DOHH2 (cell line): ENCODE measurements at regions not wholly inside any gene's neighbourhood (a gene's known extent, or its start where the extent isn't known, plus 50 kb on each side); places are given as distances from the start of the nearest gene placed in this dataset.

ENCODE experiments used
- H3F3A ChIP-seq: fragments of 200-600 bp; sonication (generic), shearing (Covaris generic); 2 replicates; pipeline ENCODE4 v1.6.0; 2016; ENCODE audit warnings: antibody characterized with exemption, mild to moderate bottlenecking; ENCODE audit not compliant: control insufficient read depth, insufficient read depth
- H3K27ac ChIP-seq: fragments of 200-600 bp; sonication (generic); 2 replicates; pipeline ENCODE4 v1.5.1; 2014; ENCODE audit warnings: low read depth, mild to moderate bottlenecking, low read length, moderate library complexity
- H3K27me3 ChIP-seq: fragments of 200-600 bp; sonication (generic); 2 replicates; pipeline ENCODE4 v1.6.1; 2014; ENCODE audit warnings: mild to moderate bottlenecking, low read length, mixed read lengths; ENCODE audit not compliant: control insufficient read depth
- H3K36me3 ChIP-seq: fragments of 200-600 bp; sonication (generic); 2 replicates; pipeline ENCODE4 v1.6.1; 2014; ENCODE audit warnings: mild to moderate bottlenecking, low read length, moderate library complexity, mixed read lengths; ENCODE audit not compliant: control insufficient read depth
- H3K4me1 ChIP-seq: fragments of 200-600 bp; sonication (generic); 2 replicates; pipeline ENCODE4 v1.6.1; 2014; ENCODE audit warnings: mild to moderate bottlenecking, low read length, mixed read lengths; ENCODE audit not compliant: control insufficient read depth
- H3K4me2 ChIP-seq: fragments of 200-600 bp; sonication (generic); 2 replicates; pipeline ENCODE4 v1.6.0; 2014; ENCODE audit warnings: mild to moderate bottlenecking, low read length, moderate library complexity
- H3K4me3 ChIP-seq: fragments of 200-600 bp; sonication (generic); 2 replicates; pipeline ENCODE4 v1.5.1; 2014; ENCODE audit warnings: mild to moderate bottlenecking, low read length, mixed read lengths
- H3K79me2 ChIP-seq: fragments of 200-600 bp; sonication (generic); 2 replicates; pipeline ENCODE4 v1.6.1; 2014; ENCODE audit warnings: mild to moderate bottlenecking, low read length, mixed read lengths; ENCODE audit not compliant: control insufficient read depth
- H3K9me2 ChIP-seq: fragments of 200-600 bp; sonication (generic); replicated peaks from 2 replicates; pipeline ENCODE4 v1.6.1; 2014; ENCODE audit warnings: mild to moderate bottlenecking, low read length, mixed read lengths; ENCODE audit not compliant: control insufficient read depth
- H3K9me3 ChIP-seq: fragments of 200-600 bp; sonication (generic); 2 replicates; pipeline ENCODE4 v1.6.1; 2014; ENCODE audit warnings: antibody characterized with exemption, low read length, mixed read lengths; ENCODE audit not compliant: control insufficient read depth, insufficient read depth
- H4K20me1 ChIP-seq: fragments of 200-600 bp; sonication (generic); 2 replicates; pipeline ENCODE4 v1.6.0; 2014; ENCODE audit warnings: low read depth, mild to moderate bottlenecking, antibody characterized with exemption, low read length, moderate library complexity; ENCODE audit not compliant: control insufficient read depth, insufficient read depth
- CTCF ChIP-seq: fragments of 200-600 bp; sonication (generic); IDR thresholded peaks from one replicate; pipeline ENCODE4 v1.5.1; 2014; ENCODE audit warnings: antibody characterized with exemption, mild to moderate bottlenecking, low read depth, low read length; ENCODE audit not compliant: poor library complexity, severe bottlenecking
- EZH2phosphoT487 ChIP-seq: fragments of 200-600 bp; sonication (generic); IDR thresholded peaks from 2 replicates; pipeline ENCODE4 v1.6.1; 2017; ENCODE audit warnings: borderline replicate concordance, mild to moderate bottlenecking, antibody characterized with exemption, low read length, moderate library complexity, mixed read lengths

GRCh38 chr4:60652933-60653332 is 547.2 kb upstream of the ADGRL3 start:
- H3K36me3 ChIP-seq, result no peaks in the 10 kb centered on the region
- H3K27me3 ChIP-seq, result no peaks in the 10 kb centered on the region
- H3K9me3 ChIP-seq, result no peaks in the 10 kb centered on the region
- no peaks in the 10 kb centered on the region for H3F3A ChIP-seq
- no peak overlapping the region for H3K4me3 ChIP-seq
- TF ChIP-seq EZH2phosphoT487 (no peak), CTCF (no peak)
- no peaks in the 10 kb centered on the region for H3K9me2 ChIP-seq
- H3K4me1 ChIP-seq, result no peaks in the 10 kb centered on the region
- no peaks in the 10 kb centered on the region for H3K79me2 ChIP-seq
- no peak overlapping the region for H3K27ac ChIP-seq
- no peaks in the 10 kb centered on the region for H4K20me1 ChIP-seq
- H3K4me2 ChIP-seq, result no peak overlapping the region

GRCh38 chr4:60655356-60655755 is 544.8 kb upstream of the ADGRL3 start:
- Histone ChIP-seq H3K4me1 (no peaks in the 10 kb centered on the region), H3K4me2 (no peak overlapping the region), H3K27me3 (no peaks in the 10 kb centered on the region), H3K27ac (no peak overlapping the region), H3K79me2 (no peaks in the 10 kb centered on the region), H3K36me3 (no peaks in the 10 kb centered on the region), H3K9me3 (no peaks in the 10 kb centered on the region), H3K4me3 (no peak overlapping the region), H3F3A (no peaks in the 10 kb centered on the region), H4K20me1 (no peaks in the 10 kb centered on the region), H3K9me2 (no peaks in the 10 kb centered on the region)
- TF ChIP-seq CTCF (no peak), EZH2phosphoT487 (no peak)

GRCh38 chr4:60656171-60656570 is 544.0 kb upstream of the ADGRL3 start:
- TF ChIP-seq CTCF (no peak), EZH2phosphoT487 (no peak)
- H3K4me1 ChIP-seq, result no peaks in the 10 kb centered on the region

GRCh38 chr4:60657041-60657440 is 543.1 kb upstream of the ADGRL3 start:
- Histone ChIP-seq H3K27ac (no peak overlapping the region), H3K9me3 (peaks cover 2% of the 10 kb centered on the region; the same call in 1 of the 2 replicates), H3K36me3 (no peaks in the 10 kb centered on the region), H3K79me2 (no peaks in the 10 kb centered on the region), H4K20me1 (no peaks in the 10 kb centered on the region), H3K4me3 (no peak overlapping the region), H3K27me3 (no peaks in the 10 kb centered on the region), H3F3A (no peaks in the 10 kb centered on the region), H3K9me2 (no peaks in the 10 kb centered on the region), H3K4me2 (no peak overlapping the region), H3K4me1 (no peaks in the 10 kb centered on the region)
- TF ChIP-seq EZH2phosphoT487 (no peak), CTCF (no peak)

More at GRCh38 chr4:60656171-60656570, 544.0 kb upstream of the ADGRL3 start:
- Histone ChIP-seq H3K9me3 (no peaks in the 10 kb centered on the region), H3K36me3 (no peaks in the 10 kb centered on the region), H3K27me3 (no peaks in the 10 kb centered on the region), H3F3A (no peaks in the 10 kb centered on the region), H3K4me2 (no peak overlapping the region), H3K27ac (no peak overlapping the region), H4K20me1 (no peaks in the 10 kb centered on the region), H3K79me2 (no peaks in the 10 kb centered on the region), H3K4me3 (no peak overlapping the region), H3K9me2 (no peaks in the 10 kb centered on the region)
